BJ (cell line): ENCODE measurements at regions not wholly inside any gene's neighbourhood (a gene's known extent, or its start where the extent isn't known, plus 50 kb on each side); places are given as distances from the start of the nearest gene placed in this dataset.

Experiments used
- CTCF ChIA-PET: fragments of 350-600 bp; formaldehyde crosslinking; extraction: SDS; loops from one replicate; lab custom pipeline; 2021; ENCODE audit warnings: antibody characterized with exemption, inconsistent platforms; lab: Yijun Ruan, JAX
- POLR2A ChIA-PET: fragments of 300-600 bp; sonication (Branson Sonifier 250); formaldehyde crosslinking; extraction: SDS; loops from one replicate; lab custom pipeline; 2021; ENCODE audit warnings: antibody characterized with exemption; lab: Charles Lee
- DNase-seq: peaks from one replicate; pipeline ENCODE4 v3.0.0-alpha.2; 2011; ENCODE audit warnings: low read depth
- H3K27me3 ChIP-seq: 2 replicates; pipeline ENCODE4 v1.6.0; 2011; ENCODE audit warnings: low read length; ENCODE audit not compliant: control insufficient read depth, insufficient read depth
- H3K36me3 ChIP-seq: 2 replicates; pipeline ENCODE4 v1.5.1; 2011; ENCODE audit warnings: low read length; ENCODE audit not compliant: control insufficient read depth, insufficient read depth
- H3K4me3 ChIP-seq: 2 replicates; pipeline ENCODE4 v1.5.1; 2011; ENCODE audit warnings: low read depth, mild to moderate bottlenecking, control low read depth, low read length
- TF ChIP-seq, protein P1 (sequence below): IDR thresholded peaks from 2 replicates; pipeline ENCODE4 v1.5.1; 2011; ENCODE audit warnings: low read depth, mild to moderate bottlenecking, control low read depth, inconsistent platforms, low read length, moderate library complexity; ENCODE audit not compliant: insufficient read depth

GRCh38 chr7:92961961-92962360, 125.6 kb upstream of the CDK6 start:
- CTCF ChIA-PET: interaction anchor here (1.1 kb wide), 1 partner anchor 9 kb away, joined by 3 read pairs; no protein-coding TSS in a partner anchor
- TF ChIP-seq, protein P1, sequence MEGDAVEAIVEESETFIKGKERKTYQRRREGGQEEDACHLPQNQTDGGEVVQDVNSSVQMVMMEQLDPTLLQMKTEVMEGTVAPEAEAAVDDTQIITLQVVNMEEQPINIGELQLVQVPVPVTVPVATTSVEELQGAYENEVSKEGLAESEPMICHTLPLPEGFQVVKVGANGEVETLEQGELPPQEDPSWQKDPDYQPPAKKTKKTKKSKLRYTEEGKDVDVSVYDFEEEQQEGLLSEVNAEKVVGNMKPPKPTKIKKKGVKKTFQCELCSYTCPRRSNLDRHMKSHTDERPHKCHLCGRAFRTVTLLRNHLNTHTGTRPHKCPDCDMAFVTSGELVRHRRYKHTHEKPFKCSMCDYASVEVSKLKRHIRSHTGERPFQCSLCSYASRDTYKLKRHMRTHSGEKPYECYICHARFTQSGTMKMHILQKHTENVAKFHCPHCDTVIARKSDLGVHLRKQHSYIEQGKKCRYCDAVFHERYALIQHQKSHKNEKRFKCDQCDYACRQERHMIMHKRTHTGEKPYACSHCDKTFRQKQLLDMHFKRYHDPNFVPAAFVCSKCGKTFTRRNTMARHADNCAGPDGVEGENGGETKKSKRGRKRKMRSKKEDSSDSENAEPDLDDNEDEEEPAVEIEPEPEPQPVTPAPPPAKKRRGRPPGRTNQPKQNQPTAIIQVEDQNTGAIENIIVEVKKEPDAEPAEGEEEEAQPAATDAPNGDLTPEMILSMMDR: no peak
- Histone ChIP-seq H3K36me3 (no peaks in the 10 kb centered on the region), H3K27me3 (no peaks in the 10 kb centered on the region), H3K4me3 (no peak overlapping the region)
- POLR2A ChIA-PET: no interaction called here
- no peak for DNase-seq

- ChIA-PET POLR2A (no interaction called here), CTCF (interaction anchor here (0.6 kb wide), 1 partner anchor 1249 kb away, joined by 3 read pairs; no protein-coding TSS in a partner anchor)
- no peak for DNase-seq
These were observed 120.2 kb upstream of the CDK6 start for GRCh38 chr7:92956575-92956974.

DNA sequence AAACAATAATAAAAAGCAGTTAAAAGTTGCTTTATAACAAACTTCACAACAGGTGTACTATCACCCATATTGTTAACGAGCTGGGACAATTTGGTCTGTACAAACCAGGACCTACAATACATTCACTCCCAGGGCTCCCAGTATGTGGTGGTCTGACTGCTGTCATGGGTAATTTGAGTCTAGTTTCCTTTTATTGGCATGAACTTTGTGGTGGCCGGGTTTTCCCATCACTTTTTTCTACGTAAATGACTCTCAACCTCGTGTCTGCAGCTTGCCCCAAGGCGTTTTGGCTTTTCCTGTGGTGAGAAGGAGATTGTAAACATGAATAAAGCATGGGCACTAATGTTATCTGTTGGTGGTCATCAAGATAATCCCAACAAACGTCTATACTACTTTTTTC, 118.7 kb upstream of the CDK6 start:
- POLR2A ChIA-PET: no interaction called here
- TF ChIP-seq, protein P1: no peak
- CTCF ChIA-PET: no interaction called here
- no peak for DNase-seq
- Histone ChIP-seq H3K27me3 (no peaks in the 10 kb centered on the region), H3K4me3 (no peak overlapping the region), H3K36me3 (no peaks in the 10 kb centered on the region)

More at GRCh38 chr7:92956575-92956974, 120.2 kb upstream of the CDK6 start:
- TF ChIP-seq, protein P1: no peak
- no peaks in the 10 kb centered on the region for H3K36me3 ChIP-seq
- no peaks in the 10 kb centered on the region for H3K27me3 ChIP-seq
- H3K4me3 ChIP-seq: no peak overlapping the region

DNA sequence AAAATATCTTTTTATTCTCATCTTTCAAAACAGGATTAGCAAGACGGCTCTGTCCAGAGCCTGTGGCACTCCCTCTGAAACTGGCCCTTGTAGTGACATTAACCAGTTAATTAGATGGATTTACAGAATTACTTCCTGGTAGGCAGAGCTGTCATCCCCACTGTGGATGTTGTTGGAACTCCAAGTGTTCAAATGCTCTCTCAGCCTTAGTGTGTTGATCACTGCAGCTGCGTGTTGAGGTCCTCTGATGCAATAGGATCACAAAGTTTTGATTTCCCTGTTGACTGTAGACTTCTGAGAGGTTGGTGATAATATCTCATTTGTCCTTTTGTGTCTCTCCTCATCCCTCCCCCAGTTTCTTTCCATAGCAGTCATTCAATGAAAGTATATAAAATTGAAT, 117.3 kb upstream of the CDK6 start:
- Histone ChIP-seq H3K27me3 (no peaks in the 10 kb centered on the region), H3K36me3 (no peaks in the 10 kb centered on the region), H3K4me3 (no peak overlapping the region)
- CTCF ChIA-PET: interaction anchor here (0.6 to 1.8 kb wide), 4 partner anchors 9 to 49 kb away, joined by 3 to 7 read pairs (median 4); no protein-coding TSS in a partner anchor
- TF ChIP-seq, protein P1: no peak
- POLR2A ChIA-PET: no interaction called here
- no peak for DNase-seq

- no peak for DNase-seq
- TF ChIP-seq, protein P1: no peak
- Histone ChIP-seq H3K27me3 (no peaks in the 10 kb centered on the region), H3K4me3 (no peak overlapping the region), H3K36me3 (no peaks in the 10 kb centered on the region)
- ChIA-PET CTCF (no interaction called here), POLR2A (no interaction called here)
These were observed 113.4 kb upstream of the CDK6 start for GRCh38 chr7:92949748-92950147.
